Choroid plexus epithelial cell (primary cell): ENCODE measurements at regions not wholly inside any gene's neighbourhood (a gene's known extent, or its start where the extent isn't known, plus 50 kb on each side); places are given as distances from the start of the nearest gene placed in this dataset.

Experiments used
- DNase-seq: peaks from one replicate; pipeline ENCODE4 v3.0.0-alpha.2; 2010; ENCODE audit warnings: low read depth
- H3K4me3 ChIP-seq: 2 replicates; pipeline ENCODE4 v1.5.1; 2011; ENCODE audit warnings: low read depth, mild to moderate bottlenecking, control low read depth, low read length, moderate library complexity
- CTCF ChIP-seq: conservative IDR thresholded peaks from 2 replicates; pipeline ENCODE4 v1.5.1; 2011; ENCODE audit warnings: low read depth, mild to moderate bottlenecking, control low read depth, inconsistent platforms, low read length, moderate library complexity

- no peak for DNase-seq
- TF ChIP-seq CTCF = no peak
- no peak overlapping the region for H3K4me3 ChIP-seq
Measured at GRCh38 chr13:104461049-104461448, 1394.8 kb upstream of the SLC10A2 start.

GRCh38 chr13:104460554-104460953 lies 1394.3 kb upstream of the SLC10A2 start:
- H3K4me3 ChIP-seq = no peak overlapping the region
- peak; percentile 35 for DNase-seq
- TF ChIP-seq CTCF = no peak

GRCh38 chr13:104450006-104450405 lies 1383.8 kb upstream of the SLC10A2 start:
- H3K4me3 ChIP-seq = no peak overlapping the region
- no peak for TF ChIP-seq CTCF
- no peak for DNase-seq

- no peak for TF ChIP-seq CTCF
- no peak for DNase-seq
- H3K4me3 ChIP-seq = no peak overlapping the region
Measured at GRCh38 chr13:104447348-104447747, 1381.1 kb upstream of the SLC10A2 start.

GRCh38 chr13:104442536-104442935 lies 1376.3 kb upstream of the SLC10A2 start:
- DNase-seq = no peak
- TF ChIP-seq CTCF = no peak
- H3K4me3 ChIP-seq = no peak overlapping the region

- TF ChIP-seq CTCF = no peak
- no peak overlapping the region for H3K4me3 ChIP-seq
- DNase-seq = no peak
Measured at GRCh38 chr13:104436555-104436954, 1370.3 kb upstream of the SLC10A2 start.

GRCh38 chr13:104431895-104432294 lies 1365.7 kb upstream of the SLC10A2 start:
- H3K4me3 ChIP-seq = no peak overlapping the region
- no peak for TF ChIP-seq CTCF
- no peak for DNase-seq
